HG03060 (cell line): ENCODE measurements at regions not wholly inside any gene's neighbourhood (a gene's known extent, or its start where the extent isn't known, plus 50 kb on each side); places are given as distances from the start of the nearest gene placed in this dataset.

Experiments
- ATAC-seq: cut with Tn5 transposase; IDR thresholded peaks from one replicate; pipeline ENCODE4 v1.9.1; 2021; ENCODE audit warnings: low read depth, moderate number of reproducible peaks; ENCODE audit not compliant: unreplicated experiment

GRCh38 chr12:105967038-105967776, 171.5 kb downstream of the NUAK1 start:
- no peak for ATAC-seq

GRCh38 chr12:105968025-105968424, 170.7 kb downstream of the NUAK1 start:
- no peak for ATAC-seq

GRCh38 chr12:105970885-105971284, 167.9 kb downstream of the NUAK1 start:
- ATAC-seq, result no peak

GRCh38 chr12:105974738-105975137, 164.0 kb downstream of the NUAK1 start:
- no peak for ATAC-seq

GRCh38 chr12:105975351-105975750, 163.4 kb downstream of the NUAK1 start:
- ATAC-seq, result no peak

- no peak for ATAC-seq
Measured at GRCh38 chr12:105977236-105977635, 161.5 kb downstream of the NUAK1 start.

- ATAC-seq, result no peak
Measured at GRCh38 chr12:105977652-105978051, 161.1 kb downstream of the NUAK1 start.

- ATAC-seq, result no peak
Measured at GRCh38 chr12:105978276-105978675, 160.5 kb downstream of the NUAK1 start.

GRCh38 chr12:105978686-105979085, 160.1 kb downstream of the NUAK1 start:
- ATAC-seq, result no peak

- no peak for ATAC-seq
Measured at GRCh38 chr12:105980085-105980484, 158.7 kb downstream of the NUAK1 start.

- ATAC-seq, result no peak
Measured at GRCh38 chr12:105980533-105980932, 158.2 kb downstream of the NUAK1 start.

GRCh38 chr12:105982022-105982421, 156.7 kb downstream of the NUAK1 start:
- ATAC-seq, result no peak

GRCh38 chr12:105983622-105984320, 155.0 kb downstream of the NUAK1 start:
- ATAC-seq, result no peak

- ATAC-seq, result no peak
Measured at GRCh38 chr12:105985383-105985782, 153.4 kb downstream of the NUAK1 start.

GRCh38 chr12:105986779-105987684, 151.7 kb downstream of the NUAK1 start:
- no peak for ATAC-seq

GRCh38 chr12:105987685-105988035, 151.1 kb downstream of the NUAK1 start:
- ATAC-seq, result no peak

GRCh38 chr12:105992849-105993740, 145.7 kb downstream of the NUAK1 start:
- ATAC-seq, result no peak

GRCh38 chr12:105993766-105994555, 144.8 kb downstream of the NUAK1 start:
- no peak for ATAC-seq

- no peak for ATAC-seq
Measured at GRCh38 chr12:105995961-105996431, 142.8 kb downstream of the NUAK1 start.
